HG03045 (cell line): ENCODE measurements at regions not wholly inside any gene's neighbourhood (a gene's known extent, or its start where the extent isn't known, plus 50 kb on each side); places are given as distances from the start of the nearest gene placed in this dataset.

Experiments used
- ATAC-seq: cut with Tn5 transposase; IDR thresholded peaks from one replicate; pipeline ENCODE4 v1.9.1; 2021; ENCODE audit warnings: mild to moderate bottlenecking, moderate library complexity; ENCODE audit not compliant: unreplicated experiment

DNA sequence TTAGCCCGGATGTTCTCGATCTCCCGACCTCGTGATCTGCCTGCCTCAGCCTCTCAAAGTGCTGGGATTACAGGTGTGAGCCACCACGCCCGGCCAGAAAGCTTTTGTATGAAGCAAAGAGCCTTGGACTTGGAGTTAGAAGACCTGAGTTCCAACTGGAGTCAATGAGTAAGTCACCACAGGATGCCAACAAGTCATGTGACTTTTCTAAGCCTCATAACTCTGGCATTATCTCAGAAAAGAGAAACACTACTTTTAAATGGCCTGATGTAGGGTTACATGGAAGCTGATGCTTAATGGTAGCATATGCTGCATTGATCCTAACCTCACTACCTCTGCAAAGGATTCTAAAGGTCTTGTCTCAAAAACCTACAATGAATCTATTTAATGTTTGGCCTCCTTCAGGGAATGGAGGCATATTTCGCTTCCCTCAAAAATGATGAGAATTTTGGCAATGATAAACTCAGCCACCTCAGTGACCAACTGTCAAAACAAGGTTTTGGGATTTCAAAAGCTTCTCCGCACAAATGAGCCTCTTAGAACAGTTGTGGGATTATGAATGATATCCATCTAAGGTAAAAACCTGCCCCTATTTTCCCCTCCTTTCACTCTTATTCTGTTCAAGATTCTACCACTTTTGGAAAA lies 236.8 kb downstream of the ACTL7B start:
- no peak for ATAC-seq

DNA sequence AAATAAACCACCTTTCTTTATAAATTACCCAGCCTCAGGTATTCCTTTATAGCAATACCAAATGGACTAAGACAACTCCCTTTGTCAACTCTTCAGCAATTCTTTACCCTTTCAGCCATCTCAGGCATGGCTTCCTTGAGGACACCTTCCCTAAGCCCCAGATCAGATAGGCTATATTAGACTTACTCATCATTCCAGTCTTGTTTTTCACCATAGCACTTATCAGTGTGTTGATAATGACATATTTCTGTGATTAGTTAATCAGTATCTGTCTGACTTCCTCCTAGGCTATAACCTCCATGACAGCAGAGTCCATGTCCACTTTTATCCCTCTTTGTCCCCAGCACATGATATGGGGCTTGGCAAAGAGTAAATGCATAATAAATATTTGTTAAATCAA lies 238.1 kb downstream of the ACTL7B start:
- ATAC-seq: no peak

- no peak for ATAC-seq
Measured at GRCh38 chr9:108615152-108615551, 240.6 kb downstream of the ACTL7B start.

- ATAC-seq: no peak
Measured at GRCh38 chr9:108612513-108612912, 243.3 kb downstream of the ACTL7B start.

DNA sequence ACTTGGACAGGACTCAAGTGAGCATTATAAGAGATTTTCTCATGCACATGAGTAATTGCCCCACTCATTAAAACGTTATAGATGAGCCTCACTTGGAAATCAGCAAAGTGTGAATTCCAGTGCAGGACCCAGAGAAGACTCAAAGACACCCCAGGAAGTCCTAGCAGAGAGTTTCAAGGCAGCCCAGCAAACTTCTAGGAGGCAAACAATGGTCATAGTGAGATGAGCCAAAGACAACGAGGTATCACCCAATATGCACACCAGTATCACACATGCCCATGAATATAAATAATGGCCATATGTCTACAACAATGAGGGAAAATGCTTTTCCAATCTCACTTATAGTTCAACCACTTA lies 245.9 kb downstream of the ACTL7B start:
- no peak for ATAC-seq

DNA sequence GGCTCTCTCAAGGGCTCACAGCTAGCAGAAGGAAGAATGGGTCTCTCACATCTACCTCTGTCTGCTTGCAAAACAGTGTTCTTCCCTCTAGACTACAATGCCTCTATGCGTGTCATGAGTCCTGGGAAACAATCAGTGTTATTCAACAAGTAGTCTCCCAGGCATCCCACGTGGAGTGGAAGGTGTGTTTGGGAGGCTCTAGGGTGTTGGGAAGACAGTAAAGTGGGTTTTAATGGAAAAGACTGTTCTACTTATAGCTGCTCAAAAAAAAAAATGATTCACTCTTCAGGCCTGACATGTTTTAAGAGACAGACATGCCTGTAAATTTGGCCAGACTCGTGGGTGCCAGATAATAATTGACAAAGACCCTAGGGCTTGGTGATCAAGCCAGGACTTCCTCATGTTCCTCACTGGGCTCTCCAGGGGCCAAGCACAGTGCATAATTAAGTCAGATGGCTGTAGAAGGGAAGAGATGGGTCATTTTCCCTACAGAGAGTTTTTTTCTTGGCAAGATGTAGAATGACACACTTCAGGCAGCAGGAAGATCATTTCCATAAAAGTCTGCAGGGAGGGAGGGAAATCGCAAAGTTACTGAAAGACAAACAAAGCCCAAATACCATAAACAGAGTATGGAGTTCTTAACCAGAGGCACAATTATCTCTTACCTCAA lies 246.4 kb downstream of the ACTL7B start:
- no peak for ATAC-seq

DNA sequence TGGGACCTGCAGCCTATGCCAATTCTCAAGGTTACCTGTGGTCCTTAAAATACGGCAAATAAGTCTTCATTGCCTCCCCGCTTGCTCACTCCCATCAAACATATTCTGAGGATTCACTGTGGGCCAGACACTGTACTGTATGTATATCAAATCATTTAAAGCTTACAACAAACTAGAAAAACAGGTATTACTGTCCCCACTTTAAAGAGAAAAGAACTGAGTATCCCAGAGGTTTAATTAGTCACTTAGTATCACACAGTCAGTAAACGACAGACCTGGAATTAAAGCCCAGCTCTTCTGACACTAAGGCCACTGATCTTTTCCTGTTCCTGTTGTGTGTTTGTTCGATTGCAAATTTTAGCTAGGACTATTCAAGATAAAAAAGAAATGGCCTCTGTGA lies 248.2 kb downstream of the ACTL7B start:
- ATAC-seq: no peak

- no peak for ATAC-seq
Measured at GRCh38 chr9:108606401-108606800, 249.4 kb downstream of the ACTL7B start.

DNA sequence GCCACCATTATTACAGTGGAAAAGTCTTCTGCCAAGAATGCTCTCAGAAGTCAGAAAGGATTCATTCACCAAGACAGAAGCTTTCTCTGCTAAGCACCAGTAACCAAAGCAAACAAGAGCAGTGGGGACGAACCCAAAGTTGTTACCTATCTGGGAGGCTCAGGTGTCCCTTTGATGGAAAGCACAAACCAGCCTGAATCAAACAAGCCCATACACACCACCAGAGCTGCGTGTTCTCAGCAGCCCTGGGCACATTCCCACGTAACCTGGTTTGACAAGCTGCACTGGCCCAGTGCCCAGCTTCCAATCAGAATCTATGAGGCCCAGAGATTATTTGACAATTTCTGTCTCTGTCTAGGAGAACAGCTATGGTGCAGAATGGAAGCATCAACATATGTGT lies 252.6 kb downstream of the ACTL7B start:
- no peak for ATAC-seq

DNA sequence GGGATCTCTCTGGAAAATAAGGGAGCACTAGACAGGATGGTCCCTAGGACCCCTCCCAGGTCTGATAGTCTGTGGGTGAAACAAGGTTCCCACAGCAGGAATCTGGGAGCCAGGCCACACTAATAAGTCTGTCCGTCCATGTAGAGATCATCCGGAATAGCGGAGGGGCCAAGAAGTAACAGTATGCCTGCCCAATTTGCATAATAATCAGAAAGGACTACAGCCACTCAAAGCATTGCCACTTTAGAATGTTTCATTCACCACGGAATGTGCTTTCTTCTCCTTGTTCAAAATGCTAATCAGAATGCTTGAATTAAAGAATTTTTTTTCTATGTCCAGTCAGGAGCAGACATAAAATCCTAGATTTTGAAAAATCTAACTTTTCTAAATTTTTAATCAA lies 254.9 kb downstream of the ACTL7B start:
- no peak for ATAC-seq

DNA sequence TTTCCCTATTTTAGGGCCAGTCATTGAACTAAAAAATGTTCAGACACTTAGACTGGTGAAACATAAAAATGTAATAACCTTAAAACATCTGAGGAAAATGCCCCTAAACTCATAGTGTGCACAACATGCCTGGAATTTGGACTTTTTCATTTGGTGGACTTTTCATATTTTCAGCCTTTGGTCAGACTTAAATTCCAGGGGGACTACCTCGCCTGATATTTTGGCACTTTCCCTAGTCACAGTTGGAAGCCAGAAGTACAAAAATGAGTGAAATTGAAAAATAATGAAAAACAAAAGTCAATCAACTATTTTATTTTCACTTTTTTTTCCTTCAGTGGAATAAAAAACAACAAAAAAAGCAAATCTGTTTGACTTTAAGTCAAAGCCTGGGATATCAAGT lies 256.2 kb downstream of the ACTL7B start:
- ATAC-seq: no peak

DNA sequence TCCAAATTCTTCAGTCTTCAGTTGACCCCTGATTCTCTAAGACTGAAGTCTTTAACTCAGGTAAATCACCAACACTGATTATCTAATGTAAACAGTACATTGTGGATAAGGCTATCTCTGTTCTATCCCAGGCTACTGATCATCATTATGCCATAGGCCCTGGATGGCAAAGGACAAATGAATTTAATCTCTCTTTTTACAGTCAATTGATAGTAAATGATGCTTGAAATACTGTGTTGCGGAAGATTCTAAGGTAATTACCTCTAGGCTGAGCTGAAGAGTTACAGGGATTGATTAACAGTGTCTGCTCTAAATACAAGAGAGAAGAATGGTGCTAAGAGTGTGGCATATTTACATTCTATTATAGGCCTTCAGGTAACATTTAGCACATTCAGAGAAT lies 264.7 kb downstream of the ACTL7B start:
- no peak for ATAC-seq

DNA sequence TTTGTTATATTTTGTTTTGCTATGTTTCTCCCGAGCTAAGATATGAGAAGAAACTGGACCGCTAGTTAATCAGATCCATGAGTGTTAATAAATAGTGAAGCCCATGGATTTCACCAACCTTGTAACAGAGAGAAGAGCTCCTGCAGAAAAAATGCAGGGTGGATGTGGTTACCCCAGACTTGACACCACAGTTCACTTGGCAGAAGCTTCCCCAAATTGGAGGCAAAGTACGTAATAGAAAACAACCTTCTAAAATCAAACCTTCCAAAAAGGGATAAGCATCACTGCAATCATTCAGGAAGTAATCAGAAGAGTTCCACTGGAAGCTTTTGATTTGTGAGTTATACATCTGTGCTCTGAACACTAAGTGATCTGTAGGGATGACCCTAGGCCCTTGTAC lies 267.5 kb downstream of the ACTL7B start:
- no peak for ATAC-seq

GRCh38 chr9:108586471-108587139 lies 269.2 kb downstream of the ACTL7B start:
- no peak for ATAC-seq

GRCh38 chr9:108584860-108585259 lies 270.9 kb downstream of the ACTL7B start:
- ATAC-seq: no peak

GRCh38 chr9:108582726-108583125 lies 273.1 kb downstream of the ACTL7B start:
- no peak for ATAC-seq

DNA sequence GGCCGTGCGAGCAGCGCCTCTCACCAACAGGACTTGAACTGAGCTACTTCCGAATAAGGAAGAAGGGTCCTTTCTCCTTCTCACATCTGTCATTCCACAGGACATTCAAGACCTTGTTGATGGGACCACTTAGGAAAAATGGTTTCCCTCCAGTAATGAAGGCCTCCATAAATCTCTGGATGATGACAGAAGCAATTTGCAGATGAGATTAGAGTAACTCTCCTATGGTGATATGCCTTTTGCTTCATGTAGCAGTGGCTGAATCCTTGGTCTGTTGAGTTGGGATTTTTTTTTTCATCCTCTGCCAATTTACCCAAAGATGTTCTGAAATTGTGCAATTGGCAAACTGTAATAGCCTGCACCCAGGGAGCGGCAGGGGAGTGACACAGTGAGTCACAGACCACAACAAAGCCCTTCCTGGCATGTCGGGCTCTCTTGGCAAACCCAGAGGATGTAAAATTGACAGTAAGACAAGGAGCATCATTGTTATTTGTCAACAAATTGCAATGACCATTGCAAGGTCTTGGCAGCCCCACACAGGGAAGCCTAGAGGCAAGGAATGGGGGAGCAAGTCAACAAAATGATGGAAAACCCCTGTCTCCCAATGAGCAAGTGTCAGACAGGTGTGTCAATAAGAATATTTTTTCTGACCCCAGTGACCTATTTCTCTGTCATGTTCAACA lies 275.9 kb downstream of the ACTL7B start:
- no peak for ATAC-seq

GRCh38 chr9:108575276-108575675 lies 280.5 kb downstream of the ACTL7B start:
- no peak for ATAC-seq

DNA sequence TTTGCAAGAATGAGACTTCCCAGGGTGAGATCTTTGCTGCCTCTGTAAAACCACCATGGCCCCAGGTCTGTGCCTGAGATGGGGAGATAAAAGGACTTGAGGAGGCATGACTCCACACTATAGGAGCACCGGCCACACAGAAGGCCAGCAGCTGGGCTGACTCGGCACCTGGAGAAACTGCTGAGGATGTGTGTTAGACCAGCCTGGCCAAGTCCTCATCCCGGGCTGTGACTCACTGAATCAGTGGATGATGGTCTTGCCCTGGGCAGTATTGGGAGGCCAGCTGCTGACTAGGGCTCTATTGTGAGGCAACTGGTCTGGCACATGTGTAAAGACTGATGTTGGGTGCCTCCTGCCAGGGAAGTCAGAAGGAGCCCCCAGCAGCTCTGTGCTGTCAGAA lies 286.2 kb downstream of the ACTL7B start:
- no peak for ATAC-seq

- no peak for ATAC-seq
Measured at GRCh38 chr9:108568093-108568492, 287.7 kb downstream of the ACTL7B start.

GRCh38 chr9:108567571-108567970 lies 288.2 kb downstream of the ACTL7B start:
- ATAC-seq: no peak
